Stimulated activated CD4-positive, alpha-beta T cell treated with anti-CD3 and anti-CD28 coated beads, Interleukin-12 subunit alpha, Interleukin-12 subunit beta, amount 100 ng/mL, for 4 hours (primary cell): ENCODE measurements at regions not wholly inside any gene's neighbourhood (a gene's known extent, or its start where the extent isn't known, plus 50 kb on each side); places are given as distances from the start of the nearest gene placed in this dataset.
"Not testable (repeated sequence)": the region's sequence is repeated elsewhere in the genome, so short reads cannot be mapped to it uniquely, and the experiment has no call there.

Experiments
- DNase-seq: peaks from one replicate; pipeline ENCODE4 v3.0.0-alpha.2; 2020

DNA sequence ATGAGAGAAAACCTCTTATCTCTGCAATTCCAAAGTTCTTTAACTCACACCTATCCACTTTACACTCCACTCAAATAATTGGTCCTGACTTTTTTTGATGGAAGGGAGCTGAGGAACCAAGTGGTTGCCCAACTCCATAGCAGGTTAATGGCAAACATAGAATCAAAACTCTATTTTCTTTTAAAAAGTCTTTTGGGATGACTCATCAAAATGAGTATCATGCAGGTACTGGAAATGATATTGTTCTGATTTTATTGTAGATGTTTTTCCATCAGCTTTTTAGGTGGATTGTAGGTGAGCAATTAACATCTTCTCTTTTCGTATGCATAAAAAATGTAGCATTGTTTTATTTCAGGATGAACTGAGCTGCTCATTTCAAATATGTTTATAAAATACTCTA, 239.5 kb downstream of the SATB1 start:
- no peak for DNase-seq

DNA sequence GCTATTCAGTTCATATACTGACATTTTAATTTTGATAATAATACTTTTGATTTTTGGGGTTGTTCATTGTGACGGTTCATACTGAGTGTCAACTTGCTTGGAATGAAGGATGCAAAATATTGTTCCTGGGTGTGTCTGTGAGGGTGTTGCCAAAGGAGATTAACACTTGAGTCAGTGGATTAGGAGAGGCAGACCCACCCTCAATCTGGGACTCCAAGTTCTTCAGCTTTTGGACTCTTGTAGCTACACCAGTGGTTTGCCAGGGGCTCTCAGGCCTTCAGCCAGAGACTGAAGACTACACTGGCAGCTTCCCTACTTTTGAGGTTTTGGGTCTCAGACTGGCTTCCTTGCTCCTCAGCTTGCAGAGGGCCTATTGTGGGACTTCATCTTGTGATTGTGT, 242.2 kb downstream of the SATB1 start:
- not testable (repeated sequence) for DNase-seq

DNA sequence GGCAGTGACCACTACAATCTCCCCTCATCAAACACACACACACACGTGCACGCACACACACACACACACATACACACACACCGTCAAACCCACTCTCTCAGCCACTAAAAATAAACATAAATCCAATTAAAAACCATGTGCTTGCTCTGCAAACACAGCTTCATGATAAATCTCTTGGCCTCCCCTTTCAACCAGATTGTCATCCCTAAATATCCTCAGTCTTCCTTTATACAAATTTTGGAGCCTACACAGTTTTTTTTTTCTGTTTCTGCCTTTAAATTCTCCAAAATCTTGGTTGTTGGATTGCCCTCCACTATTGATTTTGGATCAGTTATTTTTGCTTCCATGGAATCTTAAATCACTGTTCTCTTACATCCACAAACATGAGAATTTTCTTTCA, 245.6 kb downstream of the SATB1 start:
- no peak for DNase-seq

DNA sequence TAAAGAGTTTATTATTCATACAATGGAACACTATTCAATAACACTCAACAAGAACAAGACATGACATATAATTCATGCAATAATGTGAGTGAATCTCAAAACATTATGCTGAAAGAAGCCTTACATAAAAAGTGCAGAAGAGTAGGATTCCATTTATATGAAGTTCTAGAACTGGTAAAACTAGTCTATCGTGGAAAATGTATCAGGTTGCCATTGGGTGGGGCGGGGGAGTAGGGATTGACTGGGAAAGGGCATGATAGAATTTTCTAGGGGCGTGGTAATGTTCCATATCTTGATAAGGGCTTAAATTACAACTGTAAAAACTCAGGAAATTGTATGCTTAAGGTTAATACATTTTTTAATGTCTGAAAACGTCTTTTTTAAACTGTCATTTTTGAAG, 247.9 kb downstream of the SATB1 start:
- no peak for DNase-seq

DNA sequence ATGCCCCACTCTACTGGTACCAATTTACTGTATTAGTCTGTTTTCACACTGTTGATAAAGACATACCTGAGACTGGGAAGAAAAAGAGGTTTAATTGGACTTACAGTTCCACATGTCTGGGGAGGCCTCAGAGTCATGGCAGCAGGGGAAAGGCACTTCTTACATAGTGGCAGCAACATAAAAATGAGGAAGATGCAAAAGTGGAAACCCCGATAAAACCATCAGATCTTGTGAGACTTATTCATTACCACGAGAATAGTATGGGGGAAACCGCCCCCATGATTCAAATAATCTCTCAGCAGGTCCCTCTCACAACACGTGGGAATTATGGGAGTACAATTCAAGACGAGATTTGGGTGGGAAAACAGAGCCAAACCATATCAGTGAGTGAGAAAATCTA, 251.2 kb downstream of the SATB1 start:
- DNase-seq: not testable (repeated sequence)

DNA sequence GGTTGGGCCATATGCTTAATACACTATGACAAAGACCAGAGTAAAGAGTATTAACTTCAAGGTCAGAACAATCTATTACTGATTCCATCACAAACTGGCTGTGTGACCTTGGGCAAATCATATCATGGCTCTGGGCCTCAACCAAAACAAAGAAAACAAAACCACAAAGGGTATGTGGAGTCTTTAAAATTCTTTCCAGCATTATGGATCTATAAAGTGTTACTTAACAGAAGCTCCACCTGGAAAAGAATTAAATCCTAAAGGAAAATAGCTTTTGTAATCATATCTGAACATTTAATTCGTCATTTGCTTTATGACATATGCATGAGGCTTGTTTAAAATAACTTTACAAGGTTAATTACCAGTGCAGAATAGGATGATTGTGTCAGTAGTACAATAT, 265.5 kb downstream of the SATB1 start:
- no peak for DNase-seq

DNA sequence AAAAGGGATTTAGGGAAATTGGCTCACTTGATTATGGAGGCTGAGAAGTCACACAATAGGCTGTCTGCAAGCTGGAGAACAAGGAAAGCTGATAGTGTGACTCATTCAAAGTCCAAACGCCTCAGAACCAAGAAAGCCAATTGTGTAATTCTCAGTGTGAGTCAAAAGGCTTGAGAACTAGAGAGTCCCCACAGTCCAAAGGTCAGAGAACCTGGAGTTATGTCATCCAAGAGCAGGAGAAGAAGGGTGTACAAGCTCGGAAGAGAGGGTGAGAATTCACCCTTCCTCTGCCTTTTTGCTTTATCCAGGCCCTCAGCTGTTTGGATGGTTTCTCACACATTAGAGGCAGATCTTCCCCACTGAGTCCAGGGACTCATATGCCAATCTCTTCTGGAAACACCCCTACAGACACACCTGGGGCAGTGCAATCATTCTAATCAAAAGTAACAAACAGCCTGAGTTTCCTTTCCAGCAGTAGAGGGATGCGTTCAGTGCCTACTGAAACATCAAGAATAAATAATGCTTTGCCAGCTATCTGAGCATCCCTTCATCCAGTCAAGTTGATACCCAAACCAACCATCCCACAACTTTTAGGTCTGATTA, 271.5 kb downstream of the SATB1 start:
- no peak for DNase-seq

DNA sequence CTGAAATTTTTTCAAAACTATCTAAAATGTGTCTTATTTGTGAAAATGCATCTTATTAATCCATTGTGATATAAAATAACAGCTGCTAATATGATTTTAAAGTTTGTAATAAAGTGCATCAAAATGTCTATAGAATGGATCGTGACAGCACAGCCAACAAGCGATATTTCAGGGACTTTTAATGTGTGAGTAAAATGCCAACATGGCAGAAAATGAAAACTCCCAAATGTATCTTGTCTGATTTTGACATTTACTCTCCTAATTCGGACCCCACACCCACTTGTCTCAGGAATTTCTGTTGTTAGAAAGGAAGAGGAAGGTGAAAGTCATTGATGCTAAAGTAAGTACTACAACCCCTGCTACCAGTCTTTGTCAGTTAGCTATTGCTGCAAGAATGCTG, 273.9 kb downstream of the SATB1 start:
- no peak for DNase-seq

DNA sequence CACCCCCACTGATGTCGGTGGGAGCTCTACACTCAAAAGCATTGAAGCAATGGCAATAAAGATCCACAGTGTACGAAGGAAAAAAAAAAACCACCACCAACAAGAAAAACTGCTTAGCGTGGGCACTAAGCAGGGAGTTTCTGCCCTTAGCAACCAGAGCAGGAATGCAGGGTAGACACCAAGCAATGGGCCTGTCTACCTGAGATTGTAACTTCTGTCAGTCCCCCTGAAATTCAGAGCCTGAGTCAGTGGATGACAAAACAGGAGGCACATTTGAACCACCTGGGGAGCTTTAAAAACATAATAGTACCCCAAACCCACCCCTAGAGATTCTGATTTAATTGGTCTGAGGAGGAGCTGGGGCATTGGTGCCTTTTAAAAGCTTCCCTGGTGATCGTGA, 275.2 kb downstream of the SATB1 start:
- DNase-seq: no peak

DNA sequence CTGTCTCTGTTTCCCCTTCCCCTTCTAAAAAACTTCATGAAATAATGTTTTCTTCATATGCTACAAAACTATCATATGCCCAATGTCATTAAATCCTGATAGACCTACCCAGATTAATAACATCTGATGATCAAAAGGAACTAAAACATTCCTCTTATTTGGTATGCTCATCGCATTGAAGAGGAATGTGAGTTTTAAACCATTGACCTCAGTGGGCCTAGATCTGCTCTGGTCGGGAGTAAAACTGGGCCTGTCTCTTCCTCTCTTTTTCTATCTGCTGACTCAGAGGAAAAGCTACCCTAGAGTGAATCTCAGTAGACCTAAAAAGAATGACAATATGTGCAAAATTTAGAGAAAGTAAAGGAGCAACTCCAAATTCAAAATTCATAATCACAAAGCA, 275.8 kb downstream of the SATB1 start:
- DNase-seq: no peak

DNA sequence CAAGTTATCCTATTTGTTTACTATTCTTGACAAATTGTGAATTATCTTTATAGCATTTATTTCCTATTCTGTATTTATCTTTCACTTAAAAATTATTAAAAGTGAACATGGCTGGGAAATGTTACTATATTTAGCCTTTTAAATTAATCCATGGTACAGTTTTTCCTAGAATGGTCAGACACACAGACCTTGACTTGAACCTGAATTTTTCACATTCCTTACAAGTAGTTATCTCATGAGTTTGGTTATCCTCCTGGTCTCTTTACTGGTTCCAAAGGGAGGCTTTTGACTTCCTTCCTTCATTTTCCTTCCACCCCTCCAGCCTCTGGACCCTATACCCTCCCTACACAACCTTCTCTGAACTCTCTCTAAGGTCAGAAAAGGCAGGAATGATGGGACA, 280.6 kb downstream of the SATB1 start:
- DNase-seq: no peak

DNA sequence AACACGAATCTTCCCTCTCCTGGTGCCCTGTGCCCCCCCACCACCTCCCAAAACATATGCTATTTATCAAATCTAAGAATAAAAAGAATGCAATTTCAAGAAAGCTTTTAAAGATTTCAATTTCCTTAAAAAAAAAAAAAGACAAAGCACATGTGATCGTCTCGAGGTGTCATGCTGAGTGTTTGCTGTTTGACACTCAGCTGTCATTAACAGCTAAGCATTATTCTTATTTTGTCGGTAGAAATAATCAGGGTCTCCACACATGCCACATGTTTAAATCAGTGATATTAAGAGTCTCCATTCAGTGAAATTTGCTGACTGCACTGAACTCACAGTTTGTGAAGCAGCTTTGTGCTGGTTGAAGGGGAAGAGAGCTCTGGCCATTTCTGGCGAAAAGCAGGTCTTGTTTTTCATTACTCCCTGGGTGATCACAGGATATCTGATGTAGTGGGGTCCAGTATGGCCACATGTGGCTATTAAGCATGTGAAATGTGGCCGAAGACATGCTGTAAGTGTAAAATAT, 281.8 kb downstream of the SATB1 start:
- DNase-seq: no peak

DNA sequence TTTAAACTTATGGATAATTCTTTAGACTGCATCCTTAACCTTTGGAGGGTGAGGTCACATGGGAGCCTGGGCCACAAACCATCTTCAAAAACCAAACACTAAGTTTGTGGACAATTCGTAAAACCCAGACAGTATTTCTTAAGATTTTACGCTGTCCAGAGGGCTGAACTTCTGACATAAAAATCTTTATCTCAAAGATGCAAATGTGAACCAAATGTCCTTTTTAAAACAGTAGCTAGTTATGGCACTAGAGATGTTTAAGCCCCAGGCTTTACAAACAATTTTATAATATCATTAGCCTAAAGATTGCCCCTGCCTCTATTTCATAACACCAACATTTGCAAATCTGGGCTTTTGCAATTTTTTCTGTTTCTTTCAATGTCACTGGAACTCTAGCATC, 287.2 kb downstream of the SATB1 start:
- DNase-seq: no peak

DNA sequence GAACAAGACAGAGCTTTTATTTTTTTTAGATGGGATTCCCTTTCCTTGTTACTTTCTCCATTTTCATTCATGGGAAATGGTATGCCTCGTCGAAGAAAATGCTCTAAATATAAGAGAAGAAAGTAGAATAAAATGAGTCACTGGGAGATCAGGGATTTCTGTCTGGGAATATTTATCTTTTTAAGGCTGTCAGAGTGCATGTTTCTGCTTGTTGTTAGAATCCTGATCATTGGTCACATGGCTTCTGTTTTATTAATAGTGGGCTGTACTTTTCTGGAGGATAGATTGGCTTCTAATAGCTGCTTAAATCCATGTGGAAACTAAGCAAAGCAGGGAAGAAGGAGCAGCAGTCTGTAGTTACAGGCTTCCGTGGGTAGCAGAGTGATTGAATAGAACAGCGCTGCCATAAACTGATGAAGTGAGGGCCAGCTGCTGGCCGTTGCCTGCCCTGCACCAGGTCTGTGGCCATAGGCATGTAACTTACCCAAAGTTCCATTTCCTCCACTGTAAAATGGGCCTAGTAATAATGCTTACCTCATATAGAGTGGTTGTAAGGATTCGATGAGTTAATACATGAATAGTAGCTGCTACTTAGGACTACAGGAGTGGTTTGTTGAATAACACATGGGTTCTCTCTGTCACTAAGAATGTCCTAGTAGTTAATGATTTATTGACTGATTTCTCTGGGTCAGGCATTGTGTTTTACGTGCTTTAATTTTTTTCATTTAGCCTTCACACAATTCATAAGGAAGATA, 289.9 kb downstream of the SATB1 start:
- no peak for DNase-seq

DNA sequence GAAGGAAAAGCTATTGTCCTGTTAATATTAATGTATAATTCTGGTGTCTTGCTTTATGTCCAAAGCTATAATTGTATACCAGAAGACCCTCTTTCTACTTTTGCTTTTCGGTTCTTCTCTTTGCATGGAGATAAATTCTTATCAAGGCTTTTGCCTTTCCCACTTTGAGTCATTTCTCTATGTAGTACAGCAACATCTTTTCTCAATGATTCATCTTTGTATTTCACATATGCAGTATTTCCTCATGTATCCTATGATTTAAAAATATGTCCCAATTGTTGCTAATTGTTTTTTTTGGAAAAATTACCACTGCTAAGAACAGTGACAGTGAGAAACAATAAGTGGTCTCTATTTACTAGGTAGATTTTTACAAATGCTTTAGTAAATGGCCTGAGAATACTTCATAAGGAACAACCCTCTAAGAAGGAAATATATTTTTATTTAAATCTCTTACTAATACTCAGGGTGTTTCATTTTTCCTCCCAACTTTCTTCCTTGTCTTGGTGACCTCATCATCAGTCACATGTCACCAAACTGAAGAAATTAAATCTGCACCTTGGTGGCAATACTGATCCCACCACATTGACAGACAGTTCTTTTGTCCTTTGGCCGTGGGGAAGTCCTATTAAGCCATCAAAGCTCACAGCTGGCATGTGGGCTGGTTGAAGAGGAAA, 290.6 kb downstream of the SATB1 start:
- DNase-seq: no peak

DNA sequence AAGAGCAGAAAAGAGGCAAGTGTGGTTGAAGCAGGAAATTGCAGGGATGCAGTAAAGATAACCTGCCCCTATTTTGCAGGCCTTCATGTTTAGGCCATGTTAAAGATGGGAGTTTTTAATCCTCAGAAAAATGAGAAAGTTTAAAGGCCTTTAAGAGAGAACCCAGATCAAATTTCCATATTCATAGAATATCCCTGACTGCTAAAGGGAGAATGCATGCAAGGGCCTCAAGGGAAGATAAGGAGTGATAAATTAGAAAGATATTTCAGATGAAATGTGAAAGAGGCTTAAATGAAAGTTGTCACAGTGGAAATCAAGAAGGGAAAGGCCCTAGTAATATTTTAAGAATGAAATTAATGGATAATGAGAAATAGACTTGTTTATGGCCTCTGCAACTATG, 292.1 kb downstream of the SATB1 start:
- DNase-seq: no peak

DNA sequence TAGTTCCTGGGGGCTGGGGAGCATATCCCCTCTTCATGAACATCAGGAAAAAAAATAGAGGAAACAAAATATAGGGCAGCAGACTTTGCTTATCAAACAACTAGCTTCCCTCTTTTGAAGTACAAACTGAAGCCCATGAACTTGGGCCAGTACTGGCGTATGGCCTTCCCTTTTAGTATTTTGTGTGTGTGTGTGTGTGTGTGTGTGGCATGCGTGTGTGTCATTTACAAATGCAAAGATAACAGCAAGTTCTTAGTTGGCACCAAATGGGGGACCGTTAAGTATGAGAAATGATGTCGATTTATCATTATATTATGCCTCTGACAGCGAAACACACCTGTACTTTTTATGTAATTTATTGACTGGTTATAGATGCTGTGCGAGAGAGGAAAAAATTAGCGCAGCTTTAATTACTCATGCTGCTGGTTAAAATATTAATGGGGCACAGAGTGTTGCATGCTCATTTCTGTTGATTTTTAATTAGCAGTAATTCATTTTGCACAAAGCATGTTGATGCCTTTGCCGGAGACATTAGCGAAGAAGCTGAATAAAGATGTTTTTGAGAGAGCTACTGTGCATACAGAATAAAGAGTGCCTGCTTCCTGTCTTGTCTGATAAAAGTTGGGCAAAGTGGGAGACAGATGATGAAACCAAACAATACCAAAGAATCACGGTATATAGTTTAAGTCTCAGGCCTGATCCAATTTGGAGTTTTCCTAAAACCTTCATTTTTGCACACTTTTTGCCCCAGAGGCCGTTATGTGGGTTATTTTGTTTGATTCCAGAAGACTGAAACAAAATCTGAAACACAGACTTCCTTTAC, 297.1 kb downstream of the SATB1 start:
- no peak for DNase-seq

DNA sequence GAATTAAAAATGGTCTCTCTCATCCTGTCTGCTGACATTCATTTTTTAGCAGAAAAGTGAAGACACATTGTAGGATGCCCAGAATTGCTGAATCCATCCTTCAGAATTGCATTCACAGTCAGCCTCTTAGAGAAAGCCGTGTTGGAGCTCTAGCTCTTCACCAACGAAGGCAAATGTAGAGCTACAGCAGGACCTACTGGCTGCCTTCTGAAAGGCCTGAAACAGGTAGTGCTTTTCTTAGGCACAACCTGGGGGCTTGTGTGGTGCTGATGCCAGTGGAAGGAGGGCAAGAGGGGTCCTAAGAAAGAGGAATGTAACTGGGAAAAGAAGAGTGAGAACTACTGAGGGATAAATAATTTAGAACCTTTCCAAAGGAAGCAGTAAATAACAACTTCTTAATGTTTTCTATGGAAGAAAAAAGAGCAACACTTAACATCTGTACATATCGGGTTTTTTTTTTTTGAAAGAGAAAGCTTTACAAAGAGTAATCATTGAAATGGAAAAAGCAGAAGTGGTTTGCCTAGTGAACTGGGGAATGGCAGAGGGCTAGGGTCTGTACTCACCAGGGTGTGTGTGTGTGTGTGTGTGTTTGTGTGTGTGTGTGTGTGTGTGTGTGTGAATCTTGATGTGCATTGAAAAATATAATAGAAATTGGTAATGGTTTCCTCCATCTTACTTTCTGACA, 297.8 kb downstream of the SATB1 start:
- no peak for DNase-seq

DNA sequence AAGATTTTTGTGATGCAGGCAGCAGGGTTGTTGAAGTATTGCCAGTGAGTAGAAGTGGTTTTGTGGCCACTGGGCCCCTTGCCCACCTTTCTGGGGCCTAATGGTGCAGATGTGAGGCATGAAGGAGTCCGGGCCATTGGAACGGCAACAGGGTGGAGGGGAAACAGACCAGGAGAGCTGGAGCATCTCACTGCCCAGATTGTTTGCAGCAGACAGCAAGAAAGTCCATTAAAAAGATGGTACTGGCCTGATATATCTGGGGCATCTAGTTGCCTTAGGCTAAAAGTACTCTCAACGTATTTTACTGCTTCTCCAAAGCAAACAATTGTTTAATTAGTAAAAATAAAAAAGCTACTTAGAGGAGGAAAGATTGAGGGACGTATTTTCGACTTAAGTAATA, 298.4 kb downstream of the SATB1 start:
- no peak for DNase-seq

DNA sequence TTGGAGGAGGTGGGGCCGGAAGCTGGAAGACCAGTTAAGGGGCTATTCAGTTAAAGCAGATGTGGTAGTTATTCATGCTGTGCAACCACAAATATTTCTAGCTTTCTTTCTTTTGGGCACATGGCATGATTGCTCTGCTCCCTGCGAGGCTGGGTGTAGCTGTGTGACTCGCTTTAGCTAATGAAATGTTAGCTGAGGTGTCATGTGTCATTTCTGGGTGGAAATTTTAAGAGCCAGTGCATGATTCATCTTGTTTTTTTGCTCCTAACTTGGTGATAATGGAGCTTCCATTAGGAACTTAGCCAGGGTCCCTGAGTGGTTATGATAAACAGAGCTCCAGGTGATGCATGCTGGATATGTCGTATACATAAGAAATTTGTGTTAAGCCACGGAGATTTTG, 300.6 kb downstream of the SATB1 start:
- no peak for DNase-seq

DNA sequence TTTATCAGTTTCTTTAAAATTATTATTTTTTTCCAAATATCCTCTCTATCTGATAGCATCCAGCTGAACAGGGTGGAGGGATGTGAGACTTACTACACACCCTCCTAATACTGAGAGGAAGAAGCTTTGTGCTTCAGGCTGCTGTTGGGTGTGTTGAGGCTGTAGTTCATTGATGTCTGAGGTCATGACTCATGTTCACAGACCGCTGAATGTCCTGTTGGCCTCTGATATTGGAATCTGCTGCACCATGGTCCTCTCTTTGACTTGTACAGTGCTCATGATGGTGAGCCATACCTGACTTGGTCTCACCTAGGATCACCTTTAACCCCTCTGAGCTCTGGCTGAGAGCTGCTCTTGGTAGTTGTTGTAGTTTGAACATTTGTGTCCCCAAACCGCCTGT, 302.9 kb downstream of the SATB1 start:
- DNase-seq: no peak

DNA sequence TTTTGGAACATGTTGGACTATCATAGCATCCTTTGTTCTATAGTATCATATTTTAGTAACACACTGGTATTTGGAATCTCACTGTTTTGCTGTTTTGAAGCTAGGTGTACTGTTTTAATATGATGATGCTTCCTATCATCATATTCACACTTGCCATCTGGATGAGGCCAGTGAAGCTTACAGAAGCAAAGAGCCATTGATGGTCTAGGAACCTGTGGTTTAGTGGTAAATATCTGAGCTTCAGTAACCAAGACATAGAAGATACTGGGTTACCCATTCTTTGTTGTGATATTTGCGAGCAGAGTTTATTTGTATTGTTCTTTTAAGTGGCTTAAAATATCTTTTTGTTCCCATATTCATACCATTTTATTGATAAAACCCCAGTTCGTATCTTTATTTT, 304.1 kb downstream of the SATB1 start:
- DNase-seq: no peak

DNA sequence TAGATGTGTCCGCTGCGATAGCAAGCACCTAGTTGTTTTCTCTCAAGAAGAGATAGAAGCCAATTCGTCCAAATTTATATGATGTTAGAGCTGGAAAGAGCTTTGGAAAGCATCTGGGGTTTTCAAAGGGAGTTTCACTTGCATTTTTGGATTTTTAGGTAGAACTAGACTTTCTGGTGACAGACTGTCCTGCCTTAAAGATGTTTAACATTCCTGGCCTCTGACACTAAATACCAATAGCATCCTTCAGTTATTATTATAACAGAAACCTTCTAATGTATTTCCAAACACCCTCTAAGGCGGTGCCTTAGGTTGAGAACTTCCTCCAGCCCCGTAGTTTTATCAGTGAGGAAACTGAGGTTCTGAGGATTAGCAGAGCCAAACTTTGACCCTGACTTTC, 305.3 kb downstream of the SATB1 start:
- no peak for DNase-seq
